GM13976 (cell line): ENCODE measurements at regions not wholly inside any gene's neighbourhood (a gene's known extent, or its start where the extent isn't known, plus 50 kb on each side); places are given as distances from the start of the nearest gene placed in this dataset.

Experiments
- DNase-seq: peaks from one replicate; pipeline ENCODE4 v3.0.0; 2012; ENCODE audit warnings: low spot score
- in situ Hi-C: fragments of 300-500 bp; cut with MboI; formaldehyde crosslinking; loops from one replicate; pipeline ENCODE4 v1.12.0; 2022; ENCODE audit warnings: low sequenced_read_pairs, mixed read lengths, inconsistent platforms; ENCODE audit not compliant: unreplicated experiment
- TF ChIP-seq, protein P1 (sequence below): IDR thresholded peaks from 2 replicates; pipeline ENCODE4 v1.5.1; 2012; ENCODE audit warnings: borderline replicate concordance, mild to moderate bottlenecking; ENCODE audit not compliant: insufficient read depth; ENCODE audit errors: extremely low read depth, missing control alignments, control extremely low read depth

DNA sequence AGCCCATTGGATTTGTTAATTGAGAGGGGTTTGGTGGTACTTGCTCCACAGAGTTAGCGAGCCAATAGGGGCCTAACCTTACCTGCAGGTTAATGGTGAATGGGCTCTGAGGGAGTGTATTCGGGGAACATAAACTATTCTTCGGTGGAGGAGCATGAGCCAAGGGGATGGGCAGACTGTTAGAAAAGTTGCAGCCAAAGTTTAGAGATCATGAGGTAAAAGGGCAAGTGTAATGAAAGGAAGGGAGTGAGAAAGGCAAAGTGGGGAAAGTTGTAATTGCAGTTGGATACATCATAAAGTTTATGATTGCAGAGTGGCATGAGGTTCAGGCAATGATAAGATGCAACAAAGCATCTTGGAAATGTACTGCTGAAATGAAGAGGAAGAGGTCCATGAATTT lies 142.1 kb upstream of the TBX18 start:
- in situ Hi-C loops, result no loop called here
- no peak for DNase-seq
- TF ChIP-seq, protein P1, sequence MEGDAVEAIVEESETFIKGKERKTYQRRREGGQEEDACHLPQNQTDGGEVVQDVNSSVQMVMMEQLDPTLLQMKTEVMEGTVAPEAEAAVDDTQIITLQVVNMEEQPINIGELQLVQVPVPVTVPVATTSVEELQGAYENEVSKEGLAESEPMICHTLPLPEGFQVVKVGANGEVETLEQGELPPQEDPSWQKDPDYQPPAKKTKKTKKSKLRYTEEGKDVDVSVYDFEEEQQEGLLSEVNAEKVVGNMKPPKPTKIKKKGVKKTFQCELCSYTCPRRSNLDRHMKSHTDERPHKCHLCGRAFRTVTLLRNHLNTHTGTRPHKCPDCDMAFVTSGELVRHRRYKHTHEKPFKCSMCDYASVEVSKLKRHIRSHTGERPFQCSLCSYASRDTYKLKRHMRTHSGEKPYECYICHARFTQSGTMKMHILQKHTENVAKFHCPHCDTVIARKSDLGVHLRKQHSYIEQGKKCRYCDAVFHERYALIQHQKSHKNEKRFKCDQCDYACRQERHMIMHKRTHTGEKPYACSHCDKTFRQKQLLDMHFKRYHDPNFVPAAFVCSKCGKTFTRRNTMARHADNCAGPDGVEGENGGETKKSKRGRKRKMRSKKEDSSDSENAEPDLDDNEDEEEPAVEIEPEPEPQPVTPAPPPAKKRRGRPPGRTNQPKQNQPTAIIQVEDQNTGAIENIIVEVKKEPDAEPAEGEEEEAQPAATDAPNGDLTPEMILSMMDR, result no peak

DNA sequence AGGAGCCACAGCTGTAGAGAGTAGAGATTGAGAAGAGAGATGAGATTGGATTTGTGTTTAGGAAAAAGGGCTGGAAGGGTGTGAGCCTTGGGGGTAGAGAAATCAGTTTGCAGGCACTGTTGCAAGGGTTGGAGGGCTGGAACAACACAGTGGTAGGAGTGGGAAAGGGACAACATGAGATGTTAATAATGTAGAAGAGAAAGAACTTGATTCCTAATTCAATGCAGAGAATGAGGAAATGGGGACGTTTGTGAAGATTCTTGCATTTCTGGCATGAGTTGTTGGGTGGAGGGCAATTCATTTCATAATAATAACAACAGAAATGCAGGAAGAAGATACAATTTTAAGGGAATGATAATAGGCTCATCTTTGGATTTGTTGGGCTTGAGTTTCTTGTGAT lies 141.4 kb upstream of the TBX18 start:
- no peak for DNase-seq
- TF ChIP-seq, protein P1, result no peak
- in situ Hi-C loops, result no loop called here

DNA sequence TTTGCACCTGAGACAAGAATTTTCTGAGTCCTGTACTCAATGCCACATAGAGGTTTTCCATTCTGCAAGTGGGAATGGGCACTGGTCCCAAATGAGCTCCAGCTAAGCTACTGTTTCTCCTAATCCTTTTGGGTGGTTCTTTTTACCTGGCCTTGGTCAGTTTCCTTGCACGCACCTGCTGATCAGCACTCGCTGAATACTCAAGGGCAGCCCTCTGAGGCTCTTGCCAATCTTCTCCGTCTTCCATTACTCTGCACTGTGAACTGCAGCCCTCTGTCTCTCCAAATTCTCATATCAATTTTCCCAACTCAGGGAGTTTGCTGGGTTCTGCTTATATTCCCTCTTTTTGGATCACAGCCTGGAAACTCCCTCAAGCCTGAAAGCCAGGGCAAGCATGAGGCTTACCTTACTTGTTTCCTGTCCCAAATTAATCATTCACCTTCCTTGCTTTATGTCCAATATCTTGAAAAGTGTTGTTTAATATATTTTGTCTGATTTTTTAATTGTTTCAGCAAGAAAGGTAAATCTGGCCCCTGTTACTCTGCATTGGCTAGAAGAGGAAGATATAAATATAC lies 138.0 kb upstream of the TBX18 start:
- TF ChIP-seq, protein P1, result no peak
- in situ Hi-C loops, result no loop called here
- DNase-seq, result no peak

DNA sequence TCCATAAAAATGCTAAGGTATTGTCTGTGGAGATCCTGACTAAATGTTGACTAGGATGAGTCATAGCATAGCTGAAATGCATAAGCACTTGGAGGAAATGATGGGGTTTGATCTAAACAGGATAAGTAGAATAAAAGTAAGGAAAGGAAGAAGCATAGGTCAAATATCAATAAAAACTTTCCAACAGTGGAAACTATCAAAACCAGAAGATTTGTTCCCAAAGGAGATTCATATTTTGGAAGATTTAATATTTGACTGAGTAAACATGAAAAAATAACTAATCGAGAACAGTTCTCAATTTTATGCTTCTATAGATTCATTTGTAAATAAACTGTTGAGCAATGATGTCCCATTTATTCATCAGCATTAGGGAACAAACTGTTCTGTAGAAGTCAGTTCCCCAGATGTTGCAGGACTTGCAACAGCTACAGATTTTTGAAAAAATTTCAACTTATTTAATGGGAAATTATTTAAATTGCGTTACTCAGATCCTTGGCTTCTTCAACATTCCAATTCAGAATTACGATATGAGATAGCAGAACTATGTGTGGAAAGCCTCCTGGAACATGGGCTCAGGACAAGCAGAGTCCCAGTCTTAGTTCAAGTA lies 133.7 kb upstream of the TBX18 start:
- no peak for DNase-seq
- TF ChIP-seq, protein P1, result no peak
- in situ Hi-C loops, result no loop called here

DNA sequence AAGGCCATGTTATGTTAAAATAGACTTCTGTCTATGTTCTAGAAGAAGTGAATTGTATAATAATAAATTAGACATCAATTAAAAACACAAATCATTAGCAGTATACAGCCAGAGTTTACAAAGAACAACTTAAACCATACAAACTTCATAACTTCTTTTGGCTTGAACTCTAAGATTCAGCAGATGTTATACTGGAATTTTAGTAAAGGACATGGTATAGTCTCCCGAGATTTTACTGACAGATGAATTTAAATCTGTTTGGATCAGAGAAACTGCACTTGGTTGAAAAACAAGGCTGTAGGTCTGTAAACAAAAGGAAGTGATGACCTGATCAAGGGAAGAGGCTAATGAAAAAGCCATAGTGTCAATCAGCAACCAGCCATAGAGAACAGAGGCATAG lies 132.6 kb upstream of the TBX18 start:
- TF ChIP-seq, protein P1, result no peak
- in situ Hi-C loops, result no loop called here
- no peak for DNase-seq

DNA sequence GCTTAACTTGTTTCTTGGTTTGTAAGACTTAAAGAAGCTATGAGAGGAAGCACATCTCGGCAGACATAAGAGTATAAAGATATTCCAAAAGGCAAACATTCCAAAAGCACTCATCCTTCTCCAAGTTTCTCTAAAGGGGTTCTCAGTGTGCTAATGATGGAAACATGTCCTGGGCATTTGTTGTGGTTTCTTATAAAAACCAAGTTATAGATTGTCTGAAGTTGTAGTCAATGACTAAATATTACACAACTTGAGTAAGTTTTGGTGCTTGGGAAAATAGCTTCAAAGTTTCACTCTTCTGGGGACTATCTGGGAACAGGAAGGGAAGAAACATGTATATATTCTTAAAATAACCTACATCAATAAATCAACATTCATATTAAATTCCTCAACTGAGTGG lies 128.3 kb upstream of the TBX18 start:
- no peak for DNase-seq
- TF ChIP-seq, protein P1, result no peak
- in situ Hi-C loops, result no loop called here
